Transverse colon (tissue), 3 donors: ENCODE measurements at regions not wholly inside any gene's neighbourhood (a gene's known extent, or its start where the extent isn't known, plus 50 kb on each side); places are given as distances from the start of the nearest gene placed in this dataset.

Experiments
- POLR2A ChIP-seq: fragments of 450-650 bp; IDR thresholded peaks from one replicate; pipeline ENCODE4 v1.6.1; 2016; ENCODE audit warnings: antibody characterized with exemption, mild to moderate bottlenecking, moderate library complexity
- TF ChIP-seq, protein P1 (sequence below), 5 experiments: fragments of 200-600 bp in 3 of 5; fragments of 450-650 bp in 2 of 5; sonication (generic) in 3 of 5; IDR thresholded peaks; 1 replicate in 2 of 5; 2 replicates in 3 of 5; pipeline ENCODE4 v1.5.1; 2016 to 2017; ENCODE audit warnings: antibody characterized with exemption in 5 of 5, inconsistent platforms in 3 of 5, mild to moderate bottlenecking in 2 of 5, moderate library complexity in 1 of 5

DNA sequence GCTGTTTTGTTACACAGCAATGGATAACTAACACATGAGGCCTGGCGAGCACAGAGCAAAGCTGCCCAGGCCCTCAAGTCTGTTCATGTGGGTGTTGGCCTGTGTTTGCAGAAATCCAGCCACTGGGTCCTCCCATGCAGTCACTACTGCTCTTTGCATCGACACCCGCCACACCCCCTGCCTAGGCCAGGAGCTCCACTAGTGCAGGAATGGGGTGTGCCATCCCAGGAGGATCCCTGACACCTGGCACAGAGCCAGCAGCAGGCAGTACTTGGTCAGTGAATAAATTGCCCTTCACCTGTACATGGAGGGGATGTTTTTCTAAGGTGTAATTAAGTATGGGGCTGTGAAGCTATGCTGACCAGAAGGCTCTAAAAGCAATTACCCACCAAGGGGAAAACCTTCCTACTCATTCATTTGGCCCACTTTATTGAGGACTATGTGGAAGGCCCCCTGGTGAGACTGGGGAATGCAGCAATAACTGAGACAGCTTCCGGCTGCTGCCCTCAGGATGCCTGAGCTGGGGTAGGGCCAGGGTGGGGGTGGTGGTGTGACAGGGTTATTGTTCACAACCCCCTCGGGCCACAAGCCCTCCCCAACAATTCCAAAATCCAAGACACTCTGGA is 160.8 kb downstream of the CRYBB2 start:
- TF ChIP-seq POLR2A: no peak
- TF ChIP-seq, protein P1, sequence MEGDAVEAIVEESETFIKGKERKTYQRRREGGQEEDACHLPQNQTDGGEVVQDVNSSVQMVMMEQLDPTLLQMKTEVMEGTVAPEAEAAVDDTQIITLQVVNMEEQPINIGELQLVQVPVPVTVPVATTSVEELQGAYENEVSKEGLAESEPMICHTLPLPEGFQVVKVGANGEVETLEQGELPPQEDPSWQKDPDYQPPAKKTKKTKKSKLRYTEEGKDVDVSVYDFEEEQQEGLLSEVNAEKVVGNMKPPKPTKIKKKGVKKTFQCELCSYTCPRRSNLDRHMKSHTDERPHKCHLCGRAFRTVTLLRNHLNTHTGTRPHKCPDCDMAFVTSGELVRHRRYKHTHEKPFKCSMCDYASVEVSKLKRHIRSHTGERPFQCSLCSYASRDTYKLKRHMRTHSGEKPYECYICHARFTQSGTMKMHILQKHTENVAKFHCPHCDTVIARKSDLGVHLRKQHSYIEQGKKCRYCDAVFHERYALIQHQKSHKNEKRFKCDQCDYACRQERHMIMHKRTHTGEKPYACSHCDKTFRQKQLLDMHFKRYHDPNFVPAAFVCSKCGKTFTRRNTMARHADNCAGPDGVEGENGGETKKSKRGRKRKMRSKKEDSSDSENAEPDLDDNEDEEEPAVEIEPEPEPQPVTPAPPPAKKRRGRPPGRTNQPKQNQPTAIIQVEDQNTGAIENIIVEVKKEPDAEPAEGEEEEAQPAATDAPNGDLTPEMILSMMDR (IDR thresholded peaks at IDR 0.05): no peak
